Retina (tissue), 1 donor: ENCODE measurements at regions not wholly inside any gene's neighbourhood (a gene's known extent, or its start where the extent isn't known, plus 50 kb on each side); places are given as distances from the start of the nearest gene placed in this dataset.

Source experiments
- DNase-seq: peaks from one replicate; pipeline ENCODE4 v3.0.0-alpha.2; 2016

- no peak for DNase-seq
These were observed 674.2 kb downstream of the TBL1XR1 start for GRCh38 chr3:176523114-176523513.

GRCh38 chr3:176522436-176522835 lies 674.8 kb downstream of the TBL1XR1 start:
- no peak for DNase-seq

- DNase-seq = no peak
These were observed 675.6 kb downstream of the TBL1XR1 start for GRCh38 chr3:176521531-176522175.

GRCh38 chr3:176514297-176514696 lies 683.0 kb downstream of the TBL1XR1 start:
- DNase-seq = no peak

GRCh38 chr3:176513604-176514003 lies 683.7 kb downstream of the TBL1XR1 start:
- DNase-seq = no peak

- DNase-seq = no peak
These were observed 685.2 kb downstream of the TBL1XR1 start for GRCh38 chr3:176512037-176512436.

GRCh38 chr3:176510097-176510496 lies 687.2 kb downstream of the TBL1XR1 start:
- no peak for DNase-seq

GRCh38 chr3:176505878-176506621 lies 691.2 kb downstream of the TBL1XR1 start:
- no peak for DNase-seq

- DNase-seq = peak; percentile 10
These were observed 706.2 kb downstream of the TBL1XR1 start for GRCh38 chr3:176491084-176491483.

- DNase-seq = no peak
These were observed 706.9 kb downstream of the TBL1XR1 start for GRCh38 chr3:176490357-176490756.

- DNase-seq = no peak
These were observed 718.0 kb downstream of the TBL1XR1 start for GRCh38 chr3:176479248-176479647.

GRCh38 chr3:176469694-176470205 lies 727.5 kb downstream of the TBL1XR1 start:
- no peak for DNase-seq

- no peak for DNase-seq
These were observed 733.7 kb downstream of the TBL1XR1 start for GRCh38 chr3:176463610-176464009.

GRCh38 chr3:176447369-176447768 lies 749.9 kb downstream of the TBL1XR1 start:
- DNase-seq = no peak

- no peak for DNase-seq
These were observed 755.0 kb downstream of the TBL1XR1 start for GRCh38 chr3:176442326-176442725.

GRCh38 chr3:176439729-176440128 lies 757.6 kb downstream of the TBL1XR1 start:
- DNase-seq = no peak

- DNase-seq = no peak
These were observed 765.3 kb downstream of the TBL1XR1 start for GRCh38 chr3:176431991-176432390.

- no peak for DNase-seq
These were observed 766.3 kb downstream of the TBL1XR1 start for GRCh38 chr3:176431038-176431418.

GRCh38 chr3:176430244-176431037 lies 766.8 kb downstream of the TBL1XR1 start:
- peak; percentile 35 for DNase-seq

GRCh38 chr3:176428552-176428951 lies 768.7 kb downstream of the TBL1XR1 start:
- no peak for DNase-seq

GRCh38 chr3:176426371-176426770 lies 770.9 kb downstream of the TBL1XR1 start:
- no peak for DNase-seq

- DNase-seq = no peak
These were observed 780.4 kb downstream of the TBL1XR1 start for GRCh38 chr3:176416870-176417269.

GRCh38 chr3:176415661-176416295 lies 781.5 kb downstream of the TBL1XR1 start:
- DNase-seq = no peak
